ENCODE measurements at regions not wholly inside any gene's neighbourhood (a gene's known extent, or its start where the extent isn't known, plus 50 kb on each side); places are given as distances from the start of the nearest gene placed in this dataset.

DNA sequence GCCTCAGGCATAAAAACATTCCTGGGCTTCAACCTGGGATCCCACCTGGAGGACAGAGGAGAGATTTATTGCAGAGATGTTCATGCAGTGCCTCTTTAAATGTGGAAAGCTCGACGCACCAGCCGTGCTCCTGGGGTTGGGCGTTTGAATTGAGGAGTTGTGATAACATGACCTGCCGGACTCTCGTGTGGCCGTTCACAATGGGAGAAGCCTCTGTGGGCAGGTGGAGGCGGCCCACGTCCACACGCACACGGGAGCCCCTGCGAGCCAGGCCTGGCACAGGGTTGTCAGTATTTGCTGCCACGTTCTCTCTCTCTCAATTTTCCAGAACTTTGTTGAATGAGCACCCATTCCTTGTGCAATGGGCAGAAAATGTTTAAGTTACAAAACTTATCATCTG is 58.3 kb upstream of the PPARA start:
- TF ChIP-seq GATA2 (IDR thresholded peaks at IDR 0.05; ENCODE audit: low read depth, low read length) (no peak), GATA3 (IDR thresholded peaks at IDR 0.05; ENCODE audit: low read depth, low read length) (no peak)

All from SH-SY5Y (cell line).